ENCODE measurements at regions not wholly inside any gene's neighbourhood (a gene's known extent, or its start where the extent isn't known, plus 50 kb on each side); places are given as distances from the start of the nearest gene placed in this dataset.

GRCh38 chr2:71789556-71790204 lies 336.3 kb downstream of the DYSF start:
- TF ChIP-seq CSRNP2 (CRISPR knock-in tag; conservative IDR thresholded peaks at IDR 0.05; ENCODE audit: low read depth) (no peak), ZNF879 (CRISPR knock-in tag; IDR thresholded peaks at IDR 0.05) (no peak), ATF7 (IDR thresholded peaks at IDR 0.05) (no peak), ATF7 (CRISPR knock-in tag; IDR thresholded peaks at IDR 0.05) (no peak), MYPOP (CRISPR knock-in tag; IDR thresholded peaks at IDR 0.05) (no peak), FUBP1 (CRISPR knock-in tag; IDR thresholded peaks at IDR 0.05; ENCODE audit: borderline replicate concordance) (no peak), FOXK2 (IDR thresholded peaks at IDR 0.05) (no peak), ZNF224 (CRISPR knock-in tag; IDR thresholded peaks at IDR 0.05) (no peak), EZH2 (conservative IDR thresholded peaks at IDR 0.05; ENCODE audit: low read depth, low read length) (no peak), ETV6 (CRISPR knock-in tag; conservative IDR thresholded peaks at IDR 0.05) (no peak), ZNF354B (CRISPR knock-in tag; IDR thresholded peaks at IDR 0.05) (no peak)
- TF ChIP-seq, protein P1, sequence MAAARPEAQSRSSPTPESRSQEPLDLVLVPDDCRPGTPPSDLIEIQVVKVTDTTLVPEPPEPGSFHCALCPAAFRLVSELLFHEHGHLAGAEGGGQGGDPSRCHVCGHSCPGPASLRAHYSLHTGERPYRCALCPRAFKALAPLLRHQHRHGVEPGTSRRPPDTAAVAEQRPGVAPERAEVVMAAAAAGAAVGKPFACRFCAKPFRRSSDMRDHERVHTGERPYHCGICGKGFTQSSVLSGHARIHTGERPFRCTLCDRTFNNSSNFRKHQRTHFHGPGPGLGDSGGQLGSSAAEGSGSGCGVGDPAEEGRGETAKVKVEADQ (CRISPR knock-in tag; IDR thresholded peaks at IDR 0.05; ENCODE audit: borderline replicate concordance), result no peak
- TF ChIP-seq, protein P2, sequence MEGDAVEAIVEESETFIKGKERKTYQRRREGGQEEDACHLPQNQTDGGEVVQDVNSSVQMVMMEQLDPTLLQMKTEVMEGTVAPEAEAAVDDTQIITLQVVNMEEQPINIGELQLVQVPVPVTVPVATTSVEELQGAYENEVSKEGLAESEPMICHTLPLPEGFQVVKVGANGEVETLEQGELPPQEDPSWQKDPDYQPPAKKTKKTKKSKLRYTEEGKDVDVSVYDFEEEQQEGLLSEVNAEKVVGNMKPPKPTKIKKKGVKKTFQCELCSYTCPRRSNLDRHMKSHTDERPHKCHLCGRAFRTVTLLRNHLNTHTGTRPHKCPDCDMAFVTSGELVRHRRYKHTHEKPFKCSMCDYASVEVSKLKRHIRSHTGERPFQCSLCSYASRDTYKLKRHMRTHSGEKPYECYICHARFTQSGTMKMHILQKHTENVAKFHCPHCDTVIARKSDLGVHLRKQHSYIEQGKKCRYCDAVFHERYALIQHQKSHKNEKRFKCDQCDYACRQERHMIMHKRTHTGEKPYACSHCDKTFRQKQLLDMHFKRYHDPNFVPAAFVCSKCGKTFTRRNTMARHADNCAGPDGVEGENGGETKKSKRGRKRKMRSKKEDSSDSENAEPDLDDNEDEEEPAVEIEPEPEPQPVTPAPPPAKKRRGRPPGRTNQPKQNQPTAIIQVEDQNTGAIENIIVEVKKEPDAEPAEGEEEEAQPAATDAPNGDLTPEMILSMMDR (CRISPR knock-in tag; IDR thresholded peaks at IDR 0.05), result no peak

All from HepG2 (cell line).